HTR-8/SVneo (cell line): ENCODE measurements at regions not wholly inside any gene's neighbourhood (a gene's known extent, or its start where the extent isn't known, plus 50 kb on each side); places are given as distances from the start of the nearest gene placed in this dataset.

Experiments used
- DNase-seq: peaks from one replicate; pipeline ENCODE4 v3.0.0; 2011; ENCODE audit warnings: low spot score, mixed read lengths; ENCODE audit not compliant: insufficient read length
- FAIRE-seq: peaks from 2 replicates; lab custom pipeline; 2011; peaks lifted over from hg19 to GRCh38; lab: Jason Lieb, UNC

- FAIRE-seq, result peak; percentile 80
- peak; percentile 92 for DNase-seq
Observed at GRCh38 chr5:34522599-34523386, 133.3 kb upstream of the RAI14 start.

GRCh38 chr5:34523387-34523726, 132.8 kb upstream of the RAI14 start:
- DNase-seq, result no peak
- no peak for FAIRE-seq

- DNase-seq, result peak; percentile 31
- FAIRE-seq, result no peak
Observed at GRCh38 chr5:34524123-34524522, 132.0 kb upstream of the RAI14 start.

- DNase-seq (no peak), FAIRE-seq (no peak)
Observed at GRCh38 chr5:34525761-34526160, 130.4 kb upstream of the RAI14 start.

GRCh38 chr5:34526682-34527305, 129.3 kb upstream of the RAI14 start:
- DNase-seq (no peak), FAIRE-seq (no peak)

DNA sequence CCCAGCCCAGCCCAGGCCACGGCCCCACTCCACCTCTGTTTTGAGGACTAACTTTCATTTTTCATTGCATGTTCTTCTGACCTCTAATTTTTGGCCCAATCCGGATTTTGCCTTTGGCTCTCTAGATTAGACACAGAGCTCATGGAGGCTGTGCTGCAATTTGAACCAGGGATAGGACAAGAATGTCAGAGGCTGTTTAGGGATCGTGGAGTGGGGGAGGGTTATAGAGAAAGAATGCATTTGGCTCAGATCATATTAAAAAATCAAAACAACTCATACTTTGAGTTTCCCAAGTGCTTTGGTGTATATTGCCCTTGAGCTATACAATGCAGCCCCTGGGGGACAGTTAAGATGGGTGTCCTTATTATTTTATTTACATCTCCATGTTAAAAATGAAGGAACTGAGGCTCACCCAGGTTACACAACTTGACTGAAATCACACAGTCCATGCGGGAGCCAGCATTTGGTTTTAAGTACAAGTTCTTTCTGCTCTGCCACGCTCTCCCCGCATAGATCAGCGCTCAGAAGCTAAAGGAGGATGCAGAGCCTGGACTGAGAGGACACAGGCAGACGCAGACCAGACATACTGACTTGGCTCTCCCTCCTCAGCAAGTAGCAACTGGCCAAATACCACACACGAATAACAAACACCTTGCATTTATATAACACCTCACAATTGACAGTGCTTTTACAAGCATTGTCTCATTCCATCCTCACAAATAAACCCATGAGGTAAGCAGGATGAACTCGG, 126.4 kb upstream of the RAI14 start:
- FAIRE-seq (peak; percentile 4), DNase-seq (no peak)

DNA sequence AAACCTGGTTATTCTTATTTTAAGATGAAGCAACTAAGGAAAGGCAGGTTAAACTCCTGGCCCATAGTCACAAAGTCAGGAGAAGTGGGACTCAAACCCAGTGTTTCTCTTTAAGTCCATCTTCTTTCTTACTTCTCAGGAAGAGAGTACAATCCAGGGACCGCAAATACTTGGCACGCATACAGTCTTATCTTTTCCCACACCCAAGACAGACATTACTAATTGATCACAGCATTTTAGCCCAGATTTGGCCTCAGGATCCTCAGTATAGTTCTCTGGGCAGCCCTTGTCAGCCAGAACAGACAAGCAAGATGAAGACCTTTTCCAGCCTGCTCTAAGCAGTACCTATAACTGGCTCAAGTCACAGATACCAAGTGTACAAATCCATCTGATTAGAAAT, 125.5 kb upstream of the RAI14 start:
- no peak for DNase-seq
- no peak for FAIRE-seq

DNA sequence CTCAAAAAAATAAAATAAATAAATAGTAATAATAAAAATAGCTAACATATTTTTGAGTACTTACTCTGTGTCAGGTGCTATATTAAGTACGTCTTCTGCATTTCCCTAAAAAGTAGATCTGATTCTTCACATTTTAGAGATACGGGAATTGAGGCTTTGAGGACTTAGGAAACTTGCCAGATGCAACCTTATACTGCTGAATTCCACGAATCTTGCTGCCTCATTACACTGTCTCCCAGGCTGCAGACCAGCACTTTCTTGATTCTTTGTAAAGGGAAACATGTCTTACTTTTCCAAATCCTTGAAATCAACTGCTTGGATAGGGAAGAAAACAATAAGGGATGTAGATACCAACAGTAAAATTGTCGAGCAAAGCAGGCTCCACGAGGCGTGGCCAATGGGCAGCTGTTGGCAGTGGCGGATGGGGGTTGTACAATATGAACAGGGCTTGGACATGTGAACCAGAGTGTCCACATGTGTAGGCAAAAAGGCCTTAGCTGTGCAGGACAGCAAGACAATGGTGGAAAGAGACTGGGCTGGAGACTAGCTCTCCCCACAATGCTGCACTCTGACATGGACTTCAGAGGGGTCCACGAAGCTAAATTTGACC, 124.3 kb upstream of the RAI14 start:
- no peak for FAIRE-seq

GRCh38 chr5:34533582-34534522, 122.3 kb upstream of the RAI14 start:
- no peak for FAIRE-seq
- DNase-seq, result peak; percentile 21

More for the DNA sequence above, 124.3 kb upstream of the RAI14 start:
- no peak for DNase-seq

GRCh38 chr5:34534523-34535103, 121.5 kb upstream of the RAI14 start:
- no peak for FAIRE-seq
- no peak for DNase-seq

DNA sequence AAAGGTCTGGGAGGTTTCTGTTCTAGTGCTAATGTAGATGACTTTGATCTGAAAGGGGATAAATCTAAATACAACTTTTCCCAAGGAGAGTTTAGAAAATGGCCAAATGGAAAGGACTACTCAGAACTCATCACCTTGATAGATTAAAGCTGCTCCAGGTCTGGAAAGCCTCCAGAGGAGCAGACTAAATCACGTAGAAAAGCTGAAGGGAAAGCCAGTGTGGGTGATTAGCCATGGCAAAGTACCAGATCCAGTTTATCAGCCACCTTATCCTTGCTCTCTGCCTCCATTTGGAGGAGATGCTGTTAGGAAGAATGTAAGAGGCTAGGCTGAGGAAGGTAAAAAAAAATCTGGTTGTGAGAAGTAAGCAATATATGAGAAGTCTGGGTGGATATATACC, 120.7 kb upstream of the RAI14 start:
- DNase-seq (no peak), FAIRE-seq (peak; percentile 31)

- DNase-seq (no peak), FAIRE-seq (no peak)
Observed at GRCh38 chr5:34535944-34536623, 120.0 kb upstream of the RAI14 start.

- DNase-seq (no peak), FAIRE-seq (no peak)
Observed at GRCh38 chr5:34536699-34537098, 119.4 kb upstream of the RAI14 start.

DNA sequence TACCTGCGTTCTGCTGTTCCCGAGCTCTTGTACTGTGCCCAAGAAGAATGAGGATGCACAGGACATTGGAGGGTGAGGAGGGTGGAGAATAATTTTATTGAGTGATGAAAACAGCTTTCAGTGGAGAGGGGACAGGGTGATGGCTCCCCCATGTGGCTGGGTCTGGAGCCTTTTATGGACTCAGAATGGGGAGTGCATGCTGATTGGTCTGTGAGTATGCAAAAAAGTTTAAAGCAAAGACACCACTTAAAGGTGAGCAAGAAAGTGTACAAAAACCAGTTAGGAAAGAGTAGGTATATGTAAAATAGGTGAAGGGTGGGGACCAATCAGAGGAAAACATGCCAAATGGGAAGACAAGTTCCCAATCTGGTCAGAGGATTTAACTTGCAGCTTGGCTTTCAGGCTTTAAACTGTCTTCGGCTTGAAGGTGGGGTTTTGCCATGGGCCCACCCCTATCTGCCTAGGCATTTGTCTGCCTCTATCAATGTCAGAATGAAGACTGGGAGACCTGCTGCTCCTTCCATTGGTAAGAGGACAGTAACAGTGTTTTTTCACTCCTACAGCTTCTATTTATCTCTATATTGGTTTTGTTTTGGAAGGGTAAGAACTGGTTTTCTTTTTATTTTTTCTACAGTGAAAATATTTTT, 118.0 kb upstream of the RAI14 start:
- FAIRE-seq, result no peak
- no peak for DNase-seq

DNA sequence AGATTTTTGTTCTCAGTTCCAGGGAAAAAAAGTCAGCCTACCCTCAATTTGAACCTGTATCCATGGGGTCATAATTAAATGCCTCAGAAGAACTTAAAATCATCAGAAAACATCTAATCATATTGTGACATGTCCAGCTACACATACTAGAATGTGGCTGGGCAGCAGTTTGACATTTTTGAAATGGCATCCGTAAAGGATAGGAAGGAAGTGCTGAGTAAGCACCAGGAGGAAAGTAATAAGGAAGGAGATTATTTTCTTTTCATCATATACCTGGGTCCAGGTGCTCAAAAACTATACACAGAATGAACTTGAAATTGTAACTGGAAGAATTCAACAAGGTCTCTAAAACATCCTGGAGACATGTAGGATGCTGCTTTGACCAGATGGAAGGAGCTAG, 116.9 kb upstream of the RAI14 start:
- FAIRE-seq (peak; percentile 85), DNase-seq (no peak)

DNA sequence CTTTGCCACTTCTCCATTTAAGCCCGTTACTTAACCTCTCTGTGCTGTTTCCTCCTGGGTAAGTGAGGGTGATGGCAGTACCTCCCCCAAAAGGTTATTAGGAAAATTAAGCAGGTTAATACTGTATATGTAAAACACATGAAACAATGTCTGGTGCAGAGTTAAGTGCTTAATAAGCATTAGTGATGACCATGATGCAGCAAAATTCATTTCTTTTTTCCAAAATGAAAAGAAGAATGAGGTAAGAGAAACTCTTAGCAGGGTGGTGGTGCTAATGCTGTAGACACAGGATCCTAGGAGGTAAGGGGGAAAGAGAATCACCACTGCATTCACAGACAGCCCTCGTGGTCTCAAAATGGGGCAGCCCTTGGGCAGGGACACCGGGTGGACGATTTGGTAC, 115.1 kb upstream of the RAI14 start:
- FAIRE-seq, result no peak
- no peak for DNase-seq

DNA sequence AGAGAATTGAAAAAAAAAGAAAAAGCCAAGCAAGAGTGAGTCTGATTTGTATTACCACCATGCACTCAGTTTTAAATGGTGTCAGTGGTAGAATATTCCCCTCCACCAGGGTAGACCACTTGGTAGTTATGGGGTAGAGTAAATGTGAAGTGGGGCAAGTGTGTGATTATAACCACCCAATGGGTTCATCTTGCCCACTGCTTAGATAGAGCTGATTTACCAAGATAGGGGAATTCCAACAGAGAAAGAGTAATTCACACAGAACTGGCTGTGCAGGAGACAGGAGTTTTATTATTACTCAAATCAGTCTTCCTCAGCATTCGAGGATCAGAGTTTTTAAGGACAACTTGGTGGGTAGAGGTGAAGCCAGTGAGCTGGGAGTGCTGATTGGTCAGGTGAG, 113.3 kb upstream of the RAI14 start:
- FAIRE-seq, result no peak
- no peak for DNase-seq

GRCh38 chr5:34543687-34544086, 112.4 kb upstream of the RAI14 start:
- no peak for DNase-seq
- FAIRE-seq, result no peak
